PFSK-1 (cell line): ENCODE measurements at regions not wholly inside any gene's neighbourhood (a gene's known extent, or its start where the extent isn't known, plus 50 kb on each side); places are given as distances from the start of the nearest gene placed in this dataset.

Source experiments
- FOXP2 ChIP-seq: optimal IDR thresholded peaks from 2 replicates; pipeline ENCODE3; 2011; ENCODE audit warnings: borderline replicate concordance, control low read depth, inconsistent platforms; ENCODE audit not compliant: insufficient read depth; ENCODE audit errors: extremely low read length, extremely low read depth
- POLR2AphosphoS5 ChIP-seq: IDR thresholded peaks from 2 replicates; pipeline ENCODE4 v1.6.1; 2012; ENCODE audit warnings: low read depth, mild to moderate bottlenecking, control low read depth, low read length, moderate library complexity
- REST ChIP-seq, 2 experiments: IDR thresholded peaks; 2 replicates each; pipeline versions ENCODE4 v1.6.1 to v1.8.0; 2011 to 2012; ENCODE audit warnings: low read depth in 2 of 2, low read length in 2 of 2, control low read depth in 1 of 2, inconsistent platforms in 1 of 2, mild to moderate bottlenecking in 1 of 2, moderate library complexity in 1 of 2; ENCODE audit not compliant: insufficient read depth in 1 of 2
- SIN3A ChIP-seq: IDR thresholded peaks from 2 replicates; pipeline ENCODE4 v1.6.1; 2012; ENCODE audit warnings: mild to moderate bottlenecking, low read length, moderate library complexity, borderline replicate concordance; ENCODE audit not compliant: insufficient read depth
- TAF1 ChIP-seq: IDR thresholded peaks from 2 replicates; pipeline ENCODE4 v1.6.1; 2012; ENCODE audit warnings: low read length, control low read depth, borderline replicate concordance; ENCODE audit not compliant: insufficient read depth

- TF ChIP-seq FOXP2 (no peak), SIN3A (no peak), POLR2AphosphoS5 (no peak), REST (IDR thresholded peaks at IDR 0.05; ENCODE audit: insufficient read depth in 1 of 2, low read depth in 2 of 2, low read length in 2 of 2) (no peak), TAF1 (no peak)
Observed at GRCh38 chr20:62527781-62528180, 52.0 kb upstream of the GATA5 start.

- TF ChIP-seq TAF1 = no peak
- TF ChIP-seq SIN3A = no peak
- TF ChIP-seq REST (IDR thresholded peaks at IDR 0.05; ENCODE audit: insufficient read depth in 1 of 2, low read depth in 2 of 2, low read length in 2 of 2) = no peak
- TF ChIP-seq POLR2AphosphoS5 = no peak
- TF ChIP-seq FOXP2 = no peak
Observed at GRCh38 chr20:62528983-62529891, 53.4 kb upstream of the GATA5 start.

GRCh38 chr20:62529896-62530642, 54.3 kb upstream of the GATA5 start:
- no peak for TF ChIP-seq POLR2AphosphoS5
- no peak for TF ChIP-seq SIN3A
- no peak for TF ChIP-seq FOXP2
- TF ChIP-seq REST (IDR thresholded peaks at IDR 0.05; ENCODE audit: insufficient read depth in 1 of 2, low read depth in 2 of 2, low read length in 2 of 2) = no peak
- no peak for TF ChIP-seq TAF1

- TF ChIP-seq FOXP2 (no peak), SIN3A (no peak), REST (IDR thresholded peaks at IDR 0.05; ENCODE audit: insufficient read depth in 1 of 2, low read depth in 2 of 2, low read length in 2 of 2) (no peak), POLR2AphosphoS5 (no peak)
Observed at GRCh38 chr20:62530643-62531032, 54.8 kb upstream of the GATA5 start.
